22Rv1 (cell line): ENCODE measurements at regions not wholly inside any gene's neighbourhood (a gene's known extent, or its start where the extent isn't known, plus 50 kb on each side); places are given as distances from the start of the nearest gene placed in this dataset.

Experiments used
- H3K27ac ChIP-seq: fragments of 450-650 bp; 2 replicates; pipeline ENCODE4 v1.5.1; 2017
- ZFX ChIP-seq: fragments of 450-650 bp; IDR thresholded peaks from 2 replicates; pipeline ENCODE4 v1.6.1; 2017; ENCODE audit warnings: antibody characterized with exemption, borderline replicate concordance
- TF ChIP-seq, protein P1 (sequence below): fragments of 450-650 bp; IDR thresholded peaks from 2 replicates; pipeline ENCODE4 v1.5.1; 2017; ENCODE audit warnings: mild to moderate bottlenecking

DNA sequence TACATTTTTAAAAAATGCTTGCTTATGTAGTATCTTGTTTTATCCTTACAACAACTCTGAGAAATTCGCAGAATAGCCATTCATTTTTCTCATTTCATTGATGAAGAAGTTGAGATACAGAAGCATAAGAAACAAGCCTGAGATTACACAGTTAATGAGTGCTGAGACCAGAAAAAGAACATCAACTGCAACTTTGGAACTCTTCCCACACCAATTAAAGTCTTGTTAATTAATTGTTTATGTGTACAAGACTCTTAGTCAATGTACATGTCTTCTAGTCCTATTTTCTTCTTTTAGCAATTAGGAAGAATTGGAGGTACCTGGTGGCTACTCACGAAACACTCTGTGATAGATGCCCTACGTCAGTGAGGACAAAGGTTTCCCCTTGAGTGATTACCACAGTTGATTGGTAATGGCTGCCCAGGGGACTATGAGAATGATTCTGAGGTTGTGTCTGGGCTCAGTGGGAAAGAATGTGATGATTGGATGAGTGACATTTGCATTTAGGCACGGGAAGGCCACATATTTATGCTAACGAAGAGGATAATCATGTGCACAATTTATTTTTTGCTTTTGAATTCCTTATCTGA, 187.4 kb upstream of the KCNK2 start:
- no peak overlapping the region for H3K27ac ChIP-seq
- TF ChIP-seq, protein P1, sequence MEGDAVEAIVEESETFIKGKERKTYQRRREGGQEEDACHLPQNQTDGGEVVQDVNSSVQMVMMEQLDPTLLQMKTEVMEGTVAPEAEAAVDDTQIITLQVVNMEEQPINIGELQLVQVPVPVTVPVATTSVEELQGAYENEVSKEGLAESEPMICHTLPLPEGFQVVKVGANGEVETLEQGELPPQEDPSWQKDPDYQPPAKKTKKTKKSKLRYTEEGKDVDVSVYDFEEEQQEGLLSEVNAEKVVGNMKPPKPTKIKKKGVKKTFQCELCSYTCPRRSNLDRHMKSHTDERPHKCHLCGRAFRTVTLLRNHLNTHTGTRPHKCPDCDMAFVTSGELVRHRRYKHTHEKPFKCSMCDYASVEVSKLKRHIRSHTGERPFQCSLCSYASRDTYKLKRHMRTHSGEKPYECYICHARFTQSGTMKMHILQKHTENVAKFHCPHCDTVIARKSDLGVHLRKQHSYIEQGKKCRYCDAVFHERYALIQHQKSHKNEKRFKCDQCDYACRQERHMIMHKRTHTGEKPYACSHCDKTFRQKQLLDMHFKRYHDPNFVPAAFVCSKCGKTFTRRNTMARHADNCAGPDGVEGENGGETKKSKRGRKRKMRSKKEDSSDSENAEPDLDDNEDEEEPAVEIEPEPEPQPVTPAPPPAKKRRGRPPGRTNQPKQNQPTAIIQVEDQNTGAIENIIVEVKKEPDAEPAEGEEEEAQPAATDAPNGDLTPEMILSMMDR: no peak
- TF ChIP-seq ZFX: no peak

DNA sequence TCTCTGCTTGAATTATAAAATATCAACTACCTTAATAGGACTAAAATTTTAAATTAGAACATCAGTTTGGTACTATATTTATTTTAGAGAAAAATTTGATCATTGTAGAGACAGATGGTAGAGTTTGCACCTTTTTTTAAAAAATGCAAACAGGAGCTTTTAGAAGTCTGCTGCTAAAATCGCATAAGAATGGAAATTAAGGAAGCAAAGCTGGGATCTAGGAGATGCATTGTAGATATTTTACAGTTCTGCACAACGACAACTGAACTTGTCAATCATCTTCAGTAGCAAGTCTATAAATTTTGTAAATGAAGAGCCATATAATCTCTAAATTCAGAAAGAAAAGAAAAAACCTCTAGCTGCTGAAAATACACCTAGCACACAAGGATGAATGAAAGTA, 185.6 kb upstream of the KCNK2 start:
- TF ChIP-seq, protein P1: no peak
- TF ChIP-seq ZFX: no peak
- H3K27ac ChIP-seq: no peak overlapping the region

DNA sequence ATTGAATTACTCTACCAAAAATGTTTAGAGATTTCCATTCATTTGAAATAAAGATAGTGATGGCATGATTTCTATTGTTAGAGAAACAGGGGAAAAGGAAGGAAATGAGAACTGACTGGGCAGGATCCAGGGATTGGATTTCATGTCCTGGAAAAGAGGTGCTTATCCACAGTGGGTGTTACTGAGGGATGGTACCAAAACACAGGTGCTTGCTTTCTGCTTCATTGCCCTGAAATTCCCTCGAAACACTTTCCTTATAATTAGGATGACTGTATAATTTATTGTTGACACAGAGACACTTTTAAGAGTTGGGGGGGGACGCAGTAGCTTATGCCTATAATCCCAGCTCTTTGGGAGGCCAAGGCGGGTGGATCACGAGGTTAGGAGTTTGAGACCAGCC, 185.0 kb upstream of the KCNK2 start:
- no peak overlapping the region for H3K27ac ChIP-seq
- TF ChIP-seq ZFX: no peak
- TF ChIP-seq, protein P1: no peak

DNA sequence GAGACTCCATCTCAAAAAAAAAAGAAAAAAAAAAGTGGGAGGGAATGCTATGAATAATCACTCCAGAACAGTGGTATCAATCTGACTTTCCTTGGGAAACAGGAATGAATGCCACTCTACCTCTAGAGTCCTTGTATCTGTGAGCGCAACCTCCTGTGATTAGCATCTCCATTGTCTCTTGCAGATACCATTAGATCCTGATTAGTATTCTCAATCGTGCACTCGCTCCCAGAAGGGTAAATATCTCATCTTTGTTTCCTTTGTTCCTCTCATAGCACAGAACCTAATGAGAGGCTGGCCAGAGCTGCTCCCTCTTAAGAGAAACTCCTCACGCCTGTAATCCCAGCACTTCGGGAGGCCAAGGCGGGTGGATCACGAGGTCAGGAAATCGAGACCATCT, 184.4 kb upstream of the KCNK2 start:
- no peak overlapping the region for H3K27ac ChIP-seq
- no peak for TF ChIP-seq ZFX
- TF ChIP-seq, protein P1: no peak

DNA sequence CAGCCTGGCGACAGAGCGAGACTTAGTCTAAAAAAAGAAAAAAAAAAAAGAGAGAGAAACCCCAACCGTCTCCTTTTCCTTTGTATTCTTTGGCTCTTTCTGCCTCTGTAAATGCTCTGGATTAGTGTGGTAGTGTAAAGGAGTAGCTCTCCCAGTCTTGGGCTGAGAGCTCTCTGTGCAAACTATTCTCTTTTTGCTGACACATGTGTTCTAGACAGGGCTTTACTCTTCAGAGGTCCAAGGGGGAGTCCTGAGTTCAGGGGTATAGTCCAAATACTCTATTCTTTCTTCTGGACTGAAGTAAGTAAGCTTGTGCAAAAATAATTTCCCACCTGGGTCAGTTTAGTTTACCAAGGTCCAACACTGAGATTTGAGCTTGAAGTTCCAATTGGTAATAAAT, 183.8 kb upstream of the KCNK2 start:
- H3K27ac ChIP-seq: no peak overlapping the region
- no peak for TF ChIP-seq ZFX
- TF ChIP-seq, protein P1: no peak

DNA sequence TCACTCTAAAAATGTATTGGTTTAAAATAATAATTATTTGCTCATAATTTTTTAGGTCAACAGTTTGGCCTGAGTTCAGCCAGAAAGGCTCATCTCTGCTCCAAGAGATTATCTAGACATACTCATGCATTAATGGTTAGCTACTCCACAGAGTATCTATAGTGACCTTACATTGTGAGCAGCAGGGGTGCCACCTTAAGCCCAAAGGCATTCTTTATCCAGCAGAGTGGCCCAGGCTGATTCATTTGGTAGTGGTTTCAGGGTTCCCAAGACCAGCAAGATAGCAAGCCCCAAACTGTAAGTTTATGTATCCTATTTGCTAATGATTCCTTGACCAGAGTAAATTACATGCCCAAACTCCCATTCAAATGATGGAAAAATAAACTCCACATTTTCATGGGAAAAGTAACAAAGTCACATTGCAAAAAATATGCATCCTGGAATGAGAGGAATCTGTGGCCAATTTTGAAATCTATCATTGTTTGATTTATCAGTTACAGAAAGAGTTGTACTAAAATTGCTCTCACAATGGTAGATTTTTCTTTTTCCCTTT, 182.6 kb upstream of the KCNK2 start:
- TF ChIP-seq, protein P1: no peak
- TF ChIP-seq ZFX: no peak
- no peak overlapping the region for H3K27ac ChIP-seq

DNA sequence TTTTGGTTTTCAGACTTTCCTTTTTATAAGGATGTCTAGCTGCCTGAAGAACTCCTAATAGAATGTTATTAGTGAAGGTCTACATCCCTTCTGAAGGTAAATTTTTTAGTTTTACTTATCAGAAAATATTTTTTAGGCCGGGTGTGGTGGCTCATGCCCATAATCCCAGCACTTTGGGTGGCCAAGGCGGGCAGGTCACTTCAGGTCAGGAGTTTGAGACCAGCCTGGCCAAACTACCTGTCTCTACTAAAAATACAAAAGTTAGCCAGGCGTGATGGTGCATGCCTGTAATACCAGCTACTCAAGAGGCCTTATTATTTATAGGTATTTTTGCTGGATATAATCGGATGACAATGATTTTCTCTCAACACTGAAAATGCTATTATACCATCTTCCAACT, 181.9 kb upstream of the KCNK2 start:
- H3K27ac ChIP-seq: no peak overlapping the region
- TF ChIP-seq, protein P1: no peak
- TF ChIP-seq ZFX: no peak
